ENCODE measurements at regions not wholly inside any gene's neighbourhood (a gene's known extent, or its start where the extent isn't known, plus 50 kb on each side); places are given as distances from the start of the nearest gene placed in this dataset.

GRCh38 chr20:52098186-52098585 is 93.4 kb downstream of the ZFP64 start:
- TF ChIP-seq POLR2A (IDR thresholded peaks at IDR 0.05) (no peak), CTCF (IDR thresholded peaks at IDR 0.05) (no peak)
